NCI-H748 (cell line): ENCODE measurements at regions not wholly inside any gene's neighbourhood (a gene's known extent, or its start where the extent isn't known, plus 50 kb on each side); places are given as distances from the start of the nearest gene placed in this dataset.
"Not testable (repeated sequence)": the region's sequence is repeated elsewhere in the genome, so short reads cannot be mapped to it uniquely, and the experiment has no call there.

Experiments
- DNase-seq: peaks from one replicate; lab custom pipeline; 2025; ENCODE audit not compliant: unreplicated experiment; lab: John Stamatoyannopoulos, UW

DNA sequence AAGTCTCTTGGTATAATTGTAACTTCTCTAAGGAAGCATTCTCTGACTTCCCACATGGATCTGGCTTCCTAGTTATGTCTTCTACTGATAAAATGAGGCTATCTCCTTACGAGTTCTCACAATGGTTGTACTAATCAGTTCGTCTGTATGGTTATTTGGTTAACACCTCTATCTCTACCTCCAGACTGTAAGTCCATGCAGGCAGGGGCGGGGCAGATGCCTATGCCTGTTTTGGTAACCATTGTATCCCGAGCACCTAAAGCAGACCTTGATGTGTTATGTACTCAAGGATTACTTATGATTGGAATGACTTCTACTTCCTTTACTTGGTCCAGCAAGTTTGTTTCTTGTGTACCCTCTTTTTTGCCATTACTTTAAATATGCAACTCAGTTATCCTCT is 125.0 kb upstream of the PITX1 start:
- DNase-seq: no peak

DNA sequence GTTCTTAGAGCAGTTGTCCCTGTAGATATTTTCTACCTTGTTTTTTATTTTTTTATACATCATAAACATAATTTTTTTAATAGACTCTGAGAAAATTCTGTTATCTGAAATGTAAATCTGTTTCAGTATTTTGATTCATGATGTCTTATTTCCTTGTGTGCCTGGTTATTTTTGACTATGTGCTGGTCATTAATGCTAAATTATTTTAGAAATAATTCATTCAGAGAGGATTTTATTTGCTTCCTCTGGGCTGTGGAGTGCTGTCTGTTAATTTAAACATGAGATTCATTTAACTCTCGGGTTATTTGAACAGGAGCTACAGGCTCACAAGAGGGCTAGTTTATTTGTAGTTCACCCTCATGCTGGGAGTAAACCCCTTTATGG is 124.3 kb upstream of the PITX1 start:
- no peak for DNase-seq

DNA sequence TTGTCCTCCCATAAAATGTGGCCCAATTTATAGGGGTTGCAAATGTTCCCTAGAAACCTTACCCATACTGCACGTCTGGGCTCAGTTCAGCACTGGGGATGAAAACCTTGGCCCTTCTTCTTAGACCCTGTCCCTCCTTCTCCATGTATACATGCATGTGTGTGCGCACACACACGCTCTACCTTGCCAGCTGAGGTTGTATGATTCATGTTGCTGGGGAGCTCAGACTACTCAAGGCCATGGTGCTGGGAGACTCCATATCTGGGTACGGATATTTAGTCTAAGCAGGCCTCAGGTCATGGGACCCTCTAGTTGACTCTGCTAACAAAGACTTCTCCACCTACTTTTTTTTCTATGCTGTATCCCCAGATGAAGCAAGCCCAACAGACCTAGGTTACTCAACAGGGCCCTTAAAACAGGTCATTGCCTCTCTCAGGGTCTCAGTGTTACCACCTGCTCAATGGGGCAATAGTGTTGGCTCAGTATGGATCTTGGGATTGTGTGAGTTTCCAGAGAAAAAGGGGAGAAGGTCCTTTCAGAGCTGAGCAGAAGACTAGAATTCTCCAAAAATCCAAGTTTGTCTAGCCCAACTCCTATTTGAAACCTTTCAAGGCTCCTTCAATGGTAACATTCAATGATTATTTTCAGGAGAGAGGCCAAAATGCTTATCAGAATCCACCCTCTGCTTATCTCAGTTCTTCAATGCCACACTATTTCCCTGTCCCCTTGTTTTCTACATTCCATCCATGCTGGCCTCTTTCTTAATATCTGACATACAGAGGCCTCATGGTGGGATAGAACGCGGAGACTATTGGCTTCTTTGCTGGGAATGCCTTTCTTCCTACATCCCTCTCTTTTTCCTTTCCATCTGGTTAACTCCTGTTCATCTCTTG is 123.6 kb upstream of the PITX1 start:
- no peak for DNase-seq

DNA sequence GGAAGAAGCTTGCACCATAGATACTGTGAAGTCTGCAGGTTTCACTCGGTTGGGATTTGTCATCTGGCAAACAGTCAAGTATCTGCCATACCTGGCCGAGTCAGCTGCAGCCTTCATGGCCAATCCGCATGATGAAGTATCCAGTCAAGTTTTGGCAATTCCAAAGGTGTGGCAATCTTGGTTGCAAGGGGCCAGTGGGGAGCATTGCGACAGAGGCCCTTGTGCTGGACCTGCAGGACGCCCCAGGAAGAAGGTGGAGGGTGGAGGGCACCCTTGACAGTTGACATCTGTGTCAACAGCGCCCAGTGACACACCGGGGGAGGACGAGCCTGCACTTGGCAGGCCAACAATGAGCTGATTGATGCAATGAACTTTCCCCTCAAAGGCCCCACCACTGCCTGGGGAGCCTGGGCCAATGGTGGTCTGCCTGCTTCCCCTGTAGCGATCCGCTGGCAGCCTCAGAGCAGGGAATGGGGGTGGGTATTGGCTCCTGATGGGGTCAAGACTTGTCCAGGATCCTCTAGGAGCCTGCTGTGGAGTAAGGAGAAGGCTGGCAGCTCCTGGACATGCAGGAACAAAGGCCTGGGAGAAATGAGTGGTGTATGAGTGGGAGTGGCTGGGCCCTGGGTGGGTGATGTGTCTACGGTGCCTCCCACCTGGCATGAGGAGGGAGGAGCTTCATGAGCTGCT is 122.8 kb upstream of the PITX1 start:
- DNase-seq: no peak

DNA sequence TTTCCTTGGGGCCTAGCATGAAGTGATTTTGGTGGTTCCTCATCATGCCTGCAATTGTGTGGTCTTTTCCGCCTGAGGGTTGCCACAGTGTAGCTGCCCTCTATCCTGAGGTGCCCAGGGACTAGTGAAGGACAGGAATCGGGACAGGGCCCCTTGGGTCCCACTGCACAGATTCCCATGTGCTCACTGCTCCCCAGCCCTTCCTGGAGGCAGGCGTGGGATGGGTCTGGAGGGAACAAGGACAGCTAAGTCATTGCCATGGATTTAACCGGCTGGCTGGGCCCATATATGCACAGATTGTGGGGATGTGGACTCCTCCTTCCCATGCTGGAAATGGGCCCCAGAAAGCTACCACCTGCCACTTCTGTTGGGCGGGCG is 122.3 kb upstream of the PITX1 start:
- no peak for DNase-seq

DNA sequence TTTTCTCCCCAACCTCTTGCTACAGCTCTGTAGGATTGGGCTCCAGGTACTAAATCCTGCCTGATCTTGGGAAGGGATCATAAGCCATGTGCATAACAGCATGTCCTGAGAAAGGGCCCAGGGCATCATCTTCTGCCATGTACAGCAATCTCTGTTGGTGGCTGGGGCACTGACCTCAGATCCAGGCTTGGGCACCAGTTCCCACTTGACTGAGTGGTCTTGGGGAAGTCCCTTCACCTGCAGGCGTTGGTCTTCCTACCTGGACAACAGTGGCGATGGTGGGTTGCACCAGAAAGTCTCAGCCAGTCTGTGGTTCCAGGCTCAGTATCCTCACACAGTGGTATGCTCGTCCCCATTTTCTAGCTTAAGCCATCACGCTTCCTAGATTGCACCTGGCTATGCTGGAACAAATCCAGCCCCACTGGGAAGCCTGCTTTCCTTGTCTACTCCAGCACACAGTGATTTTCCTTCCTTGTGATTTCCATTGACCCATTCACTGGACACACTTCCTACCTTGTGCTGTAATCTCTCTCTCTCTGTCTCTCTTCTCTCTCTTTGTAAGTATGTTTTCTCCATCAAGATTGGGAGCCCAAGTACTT is 121.7 kb upstream of the PITX1 start:
- no peak for DNase-seq

DNA sequence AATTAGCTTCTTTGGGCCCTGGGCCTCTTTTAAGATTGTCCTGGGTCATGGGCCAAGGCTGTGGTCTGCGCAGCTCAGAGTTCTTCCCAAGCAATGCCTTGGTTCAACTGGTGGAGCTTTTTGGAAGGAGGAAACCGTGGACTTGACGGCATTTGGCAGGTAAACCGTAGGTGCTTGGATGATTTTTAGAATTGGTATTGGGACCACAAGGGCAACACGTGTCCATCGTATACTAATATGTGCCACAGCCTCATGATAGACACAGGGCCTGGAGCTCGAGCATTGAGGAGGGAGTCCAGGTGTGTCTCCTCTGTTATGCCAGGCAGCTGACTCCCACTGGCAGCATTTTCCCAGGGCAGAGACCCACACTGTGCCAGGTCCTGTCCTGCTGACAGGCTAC is 120.9 kb upstream of the PITX1 start:
- no peak for DNase-seq

DNA sequence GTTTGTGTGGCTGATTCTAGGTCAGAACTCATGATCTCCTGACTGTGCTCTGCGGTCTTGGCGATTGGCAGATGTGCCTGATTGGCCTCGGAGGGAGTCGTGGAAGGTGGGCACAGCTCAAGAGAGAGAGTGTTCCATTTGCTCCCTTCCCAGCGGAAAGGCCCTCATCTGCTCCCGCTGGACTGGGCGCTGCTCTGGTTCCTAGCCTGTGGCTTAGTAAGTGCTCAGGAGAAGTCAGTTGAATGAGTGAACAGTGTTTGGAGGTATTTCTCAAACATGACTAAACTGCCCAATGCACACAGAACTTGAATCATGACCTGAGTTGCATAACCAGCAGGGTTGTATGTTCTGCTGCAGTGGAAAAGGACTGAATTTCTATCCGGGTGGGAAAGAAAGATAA is 120.2 kb upstream of the PITX1 start:
- no peak for DNase-seq

DNA sequence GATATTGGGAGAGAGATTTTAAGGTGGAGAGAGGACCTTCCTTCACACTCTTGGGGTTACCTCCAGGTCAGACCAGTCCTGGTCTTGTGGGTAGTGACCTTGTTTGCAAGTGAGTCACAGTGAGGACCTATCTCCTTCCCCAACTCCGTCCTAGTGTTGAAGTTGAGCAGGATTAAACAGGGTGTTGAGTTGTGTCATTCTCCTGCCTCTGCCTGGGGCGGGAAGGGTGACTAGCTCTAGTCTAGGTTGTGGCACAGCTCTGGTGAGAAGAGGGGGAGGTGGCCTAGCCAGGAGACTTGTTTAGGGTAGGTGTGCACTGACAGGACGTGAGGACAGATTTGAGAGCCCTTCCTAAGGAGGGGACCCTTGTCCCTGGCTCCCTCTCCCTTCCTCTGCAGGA is 119.6 kb upstream of the PITX1 start:
- DNase-seq: no peak

DNA sequence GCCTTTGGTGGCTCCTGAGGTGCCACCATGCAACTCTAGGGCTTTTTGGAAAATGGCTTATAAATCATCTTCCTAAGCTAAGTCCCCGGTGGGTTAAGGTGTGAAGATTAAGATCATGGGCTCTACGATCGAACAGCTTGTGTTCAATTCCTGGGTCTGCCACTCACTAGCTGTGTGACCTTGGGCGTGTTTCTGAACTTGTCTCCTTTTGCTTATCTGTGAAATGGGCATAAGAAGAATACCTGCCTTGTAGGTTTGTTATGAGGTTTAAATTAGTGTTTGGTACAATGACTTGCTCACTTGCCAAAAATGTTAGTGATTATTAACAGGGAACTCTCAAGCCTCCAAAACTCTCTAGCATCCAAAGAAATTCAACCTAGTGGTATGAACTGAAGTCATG is 119.2 kb upstream of the PITX1 start:
- DNase-seq: no peak

DNA sequence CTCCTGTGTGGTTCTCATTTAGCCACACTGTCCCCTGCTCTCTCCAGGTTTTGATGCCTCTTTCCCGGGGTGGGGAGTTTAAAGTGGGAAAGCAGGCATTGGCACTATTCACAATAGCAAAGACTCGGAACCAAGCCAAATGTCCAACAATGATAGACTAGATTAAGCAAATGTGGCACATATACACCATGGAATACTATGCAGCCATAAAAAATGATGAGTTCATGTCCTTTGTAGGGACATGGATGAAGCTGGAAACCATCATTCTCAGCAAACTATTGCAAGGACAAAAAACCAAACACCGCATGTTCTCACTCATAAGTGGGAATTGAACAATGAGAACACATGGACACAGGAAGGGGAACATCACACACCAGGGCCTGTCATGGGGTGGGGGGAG is 117.6 kb upstream of the PITX1 start:
- DNase-seq: not testable (repeated sequence)

DNA sequence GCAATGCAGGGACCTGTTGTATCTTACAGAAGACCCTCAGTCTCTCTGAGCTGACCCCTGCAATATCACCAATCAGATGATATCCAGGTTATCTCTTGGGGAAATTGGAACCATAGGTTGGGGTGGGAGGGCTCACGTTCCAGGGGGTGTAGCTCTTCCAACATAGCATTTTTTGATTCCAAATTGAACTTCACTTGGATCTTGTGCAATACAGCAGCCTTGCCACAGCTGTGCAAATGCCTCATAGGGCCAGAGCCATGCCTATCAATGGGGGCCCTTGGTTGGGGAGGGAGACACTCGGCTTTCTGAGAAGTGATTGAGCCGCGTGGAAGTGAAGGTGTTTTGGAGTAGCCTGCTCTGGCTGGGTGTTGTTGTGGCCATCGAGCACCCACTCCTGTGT is 117.2 kb upstream of the PITX1 start:
- DNase-seq: no peak

DNA sequence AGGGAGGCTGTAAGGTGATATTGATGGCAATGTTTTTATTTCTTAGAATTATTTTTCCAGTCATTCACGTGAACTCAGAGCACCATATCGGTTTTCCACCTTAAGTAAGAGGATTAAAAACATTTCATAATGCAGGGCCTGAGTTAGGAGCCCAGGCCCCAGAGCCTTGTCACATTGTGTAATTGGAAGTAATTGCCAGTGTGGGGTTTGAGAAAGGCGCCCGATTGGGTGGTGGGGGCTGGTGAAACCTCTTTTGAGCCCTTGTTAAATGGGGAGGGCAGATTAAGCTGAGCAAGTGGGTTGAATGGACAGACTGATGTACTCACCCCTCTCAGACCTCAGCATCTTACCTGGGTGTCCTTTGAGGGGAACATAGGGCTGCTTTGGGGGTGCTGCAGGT is 116.7 kb upstream of the PITX1 start:
- no peak for DNase-seq

DNA sequence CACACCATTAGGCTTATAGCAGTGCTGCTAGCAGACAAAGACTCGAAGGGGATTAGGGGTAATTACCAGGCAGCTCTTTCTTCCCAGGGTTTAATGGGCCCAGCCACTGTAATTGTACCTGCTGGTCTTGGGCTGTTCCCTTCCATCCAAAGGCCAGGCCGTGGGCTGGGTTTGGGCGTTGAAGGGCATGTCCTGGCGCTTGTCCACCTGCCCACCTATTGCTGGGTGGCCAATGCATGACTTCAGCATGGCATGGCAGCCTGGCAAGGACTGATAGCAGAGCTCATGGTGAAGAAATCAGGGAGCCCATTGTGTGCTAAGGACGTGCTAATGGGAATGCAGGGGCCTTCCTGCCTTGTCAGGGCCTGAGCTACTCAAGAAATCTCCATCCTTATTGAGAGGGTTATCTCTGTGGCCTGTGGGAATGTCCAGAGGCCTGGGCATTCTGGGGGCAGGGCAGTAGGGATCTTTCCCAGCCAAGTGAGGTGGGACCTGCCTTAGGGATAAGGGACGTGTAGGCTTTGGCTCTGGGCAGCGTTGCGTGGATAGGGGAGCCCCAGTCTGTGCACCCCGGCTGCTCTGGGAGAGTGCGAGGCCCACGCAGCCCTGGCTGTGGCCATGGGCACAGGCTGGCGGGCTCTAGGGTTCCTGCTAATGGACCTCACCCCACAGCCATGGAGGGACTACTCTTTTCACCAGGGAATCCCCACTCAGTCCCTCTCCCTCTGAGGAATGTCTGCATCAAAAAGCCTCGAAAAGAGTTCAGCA is 116.1 kb upstream of the PITX1 start:
- DNase-seq: peak; percentile 35

DNA sequence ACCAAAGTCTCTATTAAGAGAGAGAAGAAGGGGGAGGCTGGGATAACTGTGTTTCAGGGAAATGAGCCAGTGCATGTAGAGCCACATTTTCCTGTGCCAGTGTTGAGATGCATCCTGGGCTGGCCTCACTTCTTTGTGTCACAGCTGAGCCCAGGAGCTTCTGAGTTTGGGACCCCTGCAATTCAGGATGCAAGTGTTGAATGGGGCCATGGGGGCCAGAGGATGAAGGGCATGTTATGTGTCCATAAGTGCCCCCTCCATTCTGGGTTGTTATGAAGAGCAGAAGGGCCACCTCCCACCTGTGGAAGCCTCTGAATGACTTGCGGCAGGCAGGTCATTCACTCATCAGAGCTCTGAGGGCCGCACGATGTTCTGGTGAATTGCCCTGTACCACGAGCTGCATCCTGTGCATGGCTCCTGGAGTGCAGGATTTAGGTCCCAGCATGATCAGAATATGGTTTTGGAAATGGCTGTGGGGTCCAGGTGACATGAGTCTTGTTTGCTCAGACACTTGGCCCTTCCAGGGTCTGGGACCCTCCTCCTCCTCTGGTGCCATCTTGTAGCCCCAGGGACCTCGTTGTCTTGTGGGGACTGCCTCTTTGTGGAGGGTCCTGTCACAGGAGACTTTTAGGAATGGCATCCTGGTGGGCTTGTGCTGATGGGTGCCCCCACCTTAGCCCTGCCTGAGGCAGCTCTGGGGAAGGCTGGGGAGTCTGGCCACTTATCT is 115.4 kb upstream of the PITX1 start:
- no peak for DNase-seq

DNA sequence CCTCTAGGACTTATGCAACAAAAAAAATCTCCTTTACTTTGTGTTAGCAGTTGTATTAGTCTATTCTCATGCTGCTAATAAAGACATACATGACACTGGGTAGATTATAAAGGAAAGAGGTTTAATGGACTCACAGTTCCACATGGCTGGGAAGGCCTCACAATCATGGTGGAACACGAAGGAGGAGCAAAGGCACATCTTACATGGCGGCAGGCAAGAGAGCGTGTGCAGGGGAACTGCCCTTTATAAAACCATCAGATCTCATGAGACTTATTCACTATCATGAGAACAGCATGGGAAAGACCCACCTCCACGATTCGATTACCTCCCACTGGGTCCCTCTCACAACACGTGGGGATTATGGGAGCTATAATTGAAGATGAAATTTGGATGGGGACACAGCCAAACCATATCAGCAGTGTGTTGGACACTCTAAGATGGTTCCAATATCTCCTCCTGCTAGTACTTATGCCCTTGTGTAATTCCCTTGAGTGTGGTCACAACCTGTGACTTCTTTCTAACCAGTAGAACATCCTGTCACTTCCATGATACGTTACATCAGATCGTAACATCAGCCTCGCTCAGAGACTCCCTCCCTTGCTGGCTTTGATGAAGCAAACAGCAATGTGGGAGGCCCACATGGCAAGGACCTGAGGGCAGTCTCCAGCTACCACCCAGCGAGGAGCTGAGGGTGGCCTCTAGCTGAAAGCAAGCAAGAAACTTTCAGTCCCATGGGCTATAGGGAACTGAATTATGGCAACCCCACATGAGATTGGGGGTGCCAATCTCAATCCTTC is 113.5 kb upstream of the PITX1 start:
- no peak for DNase-seq

DNA sequence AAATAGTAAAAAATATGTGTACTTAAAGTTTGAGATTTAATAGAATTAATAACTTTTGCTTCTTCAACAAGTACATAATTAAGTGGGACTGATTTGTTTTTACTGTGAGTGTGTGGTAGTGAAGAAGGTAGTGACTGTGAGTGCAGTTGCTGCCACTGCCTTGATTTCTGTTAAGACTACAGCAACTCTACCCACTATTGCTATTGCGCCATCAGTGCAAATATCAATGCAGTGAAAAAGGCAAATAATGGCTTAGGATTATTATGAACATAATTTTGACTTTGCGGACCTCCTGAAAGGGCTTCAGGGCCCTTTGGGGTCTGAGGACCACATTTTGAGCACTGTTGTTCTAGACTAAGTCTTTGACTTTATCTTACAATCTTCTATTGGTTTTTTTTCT is 112.0 kb upstream of the PITX1 start:
- DNase-seq: no peak

DNA sequence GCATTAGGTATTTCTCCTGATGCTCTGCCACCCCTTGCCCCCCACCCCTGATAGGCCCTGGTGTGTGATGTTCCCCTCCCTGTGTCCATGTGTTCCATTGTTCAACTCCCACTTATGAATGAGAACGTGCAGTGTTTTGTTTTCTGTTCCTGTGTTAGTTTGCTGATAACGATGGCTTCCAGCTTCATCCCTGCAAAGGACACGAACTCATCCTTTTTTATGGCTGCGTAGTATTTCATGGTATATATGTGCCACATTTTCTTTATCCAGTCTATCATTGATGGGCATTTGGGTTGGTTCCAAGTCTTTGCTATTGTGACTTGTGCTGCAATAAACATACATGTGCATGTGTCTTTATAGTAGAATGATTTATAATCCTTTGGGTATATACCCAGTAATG is 109.7 kb upstream of the PITX1 start:
- DNase-seq: not testable (repeated sequence)

DNA sequence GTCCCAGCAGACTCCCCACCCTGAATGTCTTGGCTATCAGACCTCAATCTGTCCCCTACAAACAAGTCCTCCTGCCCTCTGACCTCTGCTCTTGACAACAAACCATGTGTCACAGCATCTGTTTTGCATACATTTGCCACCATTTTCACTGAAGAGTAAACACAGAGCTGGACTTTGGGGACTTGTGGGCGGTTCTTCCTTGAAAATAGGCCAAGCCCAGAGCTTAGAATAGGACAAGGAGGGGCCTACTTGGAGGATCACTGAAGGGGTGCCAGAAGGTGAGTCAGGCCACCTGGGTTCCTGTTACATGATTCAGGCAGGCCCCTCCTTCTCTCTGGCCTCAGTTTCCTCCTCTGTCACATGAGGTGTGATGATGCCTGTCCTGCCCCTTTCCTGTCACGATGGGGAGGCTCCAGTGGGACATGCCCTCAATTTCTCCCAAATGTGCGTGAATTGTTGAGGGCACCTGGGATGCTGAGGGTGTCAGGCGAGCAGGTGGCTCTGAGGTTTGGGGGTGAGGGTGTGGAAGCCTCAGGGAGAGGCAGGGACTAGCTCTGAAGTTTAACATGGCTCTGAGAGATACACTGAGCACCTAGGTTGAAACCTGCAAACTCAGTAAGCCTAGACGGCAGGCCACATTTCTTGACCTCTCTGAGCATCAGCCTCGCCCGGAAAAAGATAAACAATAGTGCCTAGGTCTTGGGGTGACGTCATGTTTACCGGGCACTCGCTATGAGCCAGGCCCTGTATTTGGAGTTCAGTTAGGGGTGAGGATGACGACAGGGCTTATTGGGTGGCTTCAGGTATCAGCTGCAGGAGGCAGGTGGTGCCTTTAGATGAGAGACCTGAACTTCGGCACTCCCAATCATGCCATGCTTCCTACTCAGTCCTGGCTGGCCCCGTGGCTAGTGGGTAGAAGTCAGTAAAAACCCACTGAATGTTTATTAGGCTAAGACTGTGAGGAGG is 107.6 kb upstream of the PITX1 start:
- peak; percentile 48 for DNase-seq
